Ecto neural progenitor cell (in vitro differentiated cells): ENCODE measurements at regions not wholly inside any gene's neighbourhood (a gene's known extent, or its start where the extent isn't known, plus 50 kb on each side); places are given as distances from the start of the nearest gene placed in this dataset.
A peak's percentile ranks its signal among the peaks of the same experiment; 100 is the strongest.
"Not testable (repeated sequence)": the region's sequence is repeated elsewhere in the genome, so short reads cannot be mapped to it uniquely, and the experiment has no call there.

ENCODE experiments used
- DNase-seq: peaks from one replicate; pipeline ENCODE4 v3.0.0-alpha.2; 2018; ENCODE audit warnings: low spot score

DNA sequence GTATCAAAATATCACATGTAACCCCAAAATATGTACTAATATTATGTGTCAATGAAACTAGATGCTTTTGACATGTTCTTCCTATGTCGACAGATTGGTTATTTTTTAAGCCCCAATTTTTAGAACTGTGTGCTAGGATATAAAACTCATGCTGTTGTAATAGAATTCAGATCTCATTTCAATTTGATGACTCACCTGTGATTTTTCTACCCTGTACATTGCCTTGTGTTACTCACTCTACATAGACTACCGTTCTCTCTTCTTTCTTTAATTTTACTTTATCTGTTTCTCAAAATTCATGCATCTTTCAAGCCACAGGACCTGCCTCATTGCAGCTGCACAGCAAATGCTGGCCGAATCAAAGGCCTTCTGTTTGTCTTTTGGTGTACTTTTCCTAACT lies 284.5 kb downstream of the MAT2B start:
- DNase-seq: no peak

DNA sequence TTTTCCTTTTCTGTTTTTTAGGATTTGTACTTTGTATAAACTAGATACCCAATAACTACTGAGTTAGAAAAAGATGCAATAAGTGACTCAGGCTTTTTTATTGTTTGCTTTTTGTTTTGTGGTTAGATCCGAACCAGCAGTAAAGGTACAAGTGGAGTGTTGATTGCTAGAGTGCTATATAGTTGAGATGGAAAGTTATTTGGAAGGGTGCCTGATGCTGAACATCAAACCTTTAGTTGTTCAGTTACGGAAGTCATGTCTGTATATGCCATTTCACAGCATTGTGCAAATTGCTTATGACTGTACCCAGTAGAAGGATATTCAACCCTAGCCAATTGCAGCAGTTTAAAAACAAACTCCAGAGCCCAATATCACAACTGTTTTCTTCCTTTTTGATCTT lies 285.1 kb downstream of the MAT2B start:
- no peak for DNase-seq

DNA sequence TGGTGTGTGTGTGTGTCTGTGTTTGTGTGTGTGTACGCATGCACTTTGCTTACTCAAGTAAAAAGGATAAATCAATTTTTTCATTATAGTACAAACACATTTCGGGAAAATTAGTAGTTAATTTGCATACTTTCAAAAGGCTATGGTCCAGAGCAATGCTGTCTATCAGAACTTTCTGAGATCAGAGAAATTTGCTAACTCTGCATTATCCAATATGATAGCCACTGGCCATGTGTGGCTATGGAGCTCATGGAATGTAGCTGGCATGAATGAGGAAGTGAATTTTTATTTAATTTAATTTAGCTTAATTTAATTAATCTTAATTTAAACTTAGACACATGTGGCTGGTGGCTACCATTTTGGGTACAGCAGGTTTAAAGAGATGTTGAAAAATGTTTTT lies 289.6 kb downstream of the MAT2B start:
- DNase-seq: no peak

DNA sequence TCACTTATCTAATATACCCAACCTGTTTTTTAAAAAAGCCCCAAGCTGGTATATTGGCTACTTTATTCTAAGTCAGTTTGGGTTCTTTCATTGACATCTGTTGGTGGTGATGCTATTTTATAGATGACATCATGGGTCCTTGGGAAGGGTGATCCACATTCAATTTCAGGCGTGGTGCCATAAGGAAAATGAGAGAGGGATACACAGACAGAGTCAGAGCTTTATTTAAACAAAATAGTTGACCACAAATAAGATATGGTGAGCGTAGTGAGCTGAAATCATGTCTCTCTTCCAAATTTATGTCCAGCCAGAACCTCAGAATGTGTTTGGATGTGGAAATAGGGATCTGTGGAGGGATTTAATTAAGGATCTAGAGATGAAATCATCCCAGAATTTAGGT lies 302.4 kb downstream of the MAT2B start:
- DNase-seq: no peak

DNA sequence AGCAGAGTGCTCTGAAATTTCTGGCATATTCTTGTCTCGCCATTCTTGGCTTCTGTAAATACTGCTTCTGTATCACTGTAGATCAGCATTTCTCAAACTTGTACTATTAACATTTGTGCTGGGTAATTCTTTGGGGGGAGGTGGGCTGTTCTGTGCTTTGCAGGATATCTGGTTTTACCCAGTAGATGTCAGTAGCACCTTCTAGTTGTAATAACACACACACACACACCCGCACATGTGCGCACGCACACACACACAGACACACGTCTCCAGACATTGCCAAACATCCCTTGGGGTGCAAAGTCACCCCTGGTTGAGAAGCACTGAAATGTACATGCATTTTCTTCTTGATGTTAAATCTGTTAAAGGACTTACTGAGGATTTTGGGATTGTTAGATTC lies 304.1 kb downstream of the MAT2B start:
- peak; percentile 49 for DNase-seq

DNA sequence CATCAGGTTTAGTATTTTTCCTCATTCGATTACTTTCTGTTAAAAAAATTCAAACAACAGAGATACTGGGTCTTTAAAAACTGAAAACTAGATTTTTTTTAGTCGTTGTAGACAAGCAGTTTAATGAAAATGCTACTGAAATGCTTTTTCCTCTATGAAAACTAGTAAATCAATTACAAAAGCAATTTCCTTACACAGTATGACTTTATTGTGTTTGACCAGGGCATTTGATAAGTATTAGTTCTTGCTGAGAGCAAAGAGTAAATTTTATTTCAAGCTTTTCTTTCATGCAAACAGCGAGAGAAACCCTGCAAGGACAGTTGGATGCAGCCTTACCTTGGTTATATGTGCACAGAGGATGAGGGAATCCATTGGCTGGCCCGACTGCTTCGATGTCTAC lies 308.5 kb downstream of the MAT2B start:
- DNase-seq: no peak

DNA sequence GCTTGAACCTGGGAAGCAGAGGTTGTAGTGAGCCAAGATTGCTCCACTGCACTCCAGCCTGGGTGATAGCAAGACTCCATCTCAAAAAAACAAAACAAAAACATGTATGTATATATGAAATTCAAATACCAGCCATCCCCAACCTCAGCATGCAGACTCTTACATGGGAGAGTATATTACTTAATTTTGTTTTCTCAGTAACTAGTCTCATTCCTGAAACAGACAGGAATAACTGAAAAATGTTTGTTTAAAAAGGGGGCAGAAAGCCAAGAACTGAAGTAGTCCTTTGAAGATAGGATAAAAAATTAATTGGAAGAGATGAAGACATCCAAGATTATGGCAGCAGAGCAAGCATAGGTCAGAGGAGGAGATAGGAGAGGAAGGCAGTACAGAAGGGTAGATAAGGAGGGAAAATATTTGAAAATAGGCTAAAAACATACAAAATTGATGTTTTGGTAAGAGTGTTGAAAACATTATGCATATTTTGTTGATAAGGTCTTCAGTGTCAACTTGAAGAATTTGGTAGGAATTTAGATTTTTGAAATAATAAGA lies 309.9 kb downstream of the MAT2B start:
- DNase-seq: no peak

DNA sequence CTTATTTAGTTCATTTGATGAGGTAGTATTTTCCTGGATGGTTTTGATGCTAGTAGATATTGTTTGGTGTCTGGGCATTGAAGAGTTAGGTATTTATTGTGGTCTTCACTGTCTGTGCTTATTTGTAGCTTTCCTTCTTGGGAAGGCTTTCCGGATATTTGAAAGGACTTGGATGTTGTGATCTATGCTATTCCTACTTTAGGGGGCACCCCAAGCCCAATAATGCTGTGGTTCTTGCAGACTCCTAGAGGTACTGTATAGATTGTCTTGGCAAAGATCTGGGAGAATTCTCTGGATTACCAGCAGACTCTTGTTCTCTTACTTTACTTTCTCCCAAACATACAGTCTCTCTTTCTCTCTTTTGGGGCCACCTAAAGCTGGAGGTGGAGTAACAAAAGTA lies 315.7 kb downstream of the MAT2B start:
- no peak for DNase-seq

DNA sequence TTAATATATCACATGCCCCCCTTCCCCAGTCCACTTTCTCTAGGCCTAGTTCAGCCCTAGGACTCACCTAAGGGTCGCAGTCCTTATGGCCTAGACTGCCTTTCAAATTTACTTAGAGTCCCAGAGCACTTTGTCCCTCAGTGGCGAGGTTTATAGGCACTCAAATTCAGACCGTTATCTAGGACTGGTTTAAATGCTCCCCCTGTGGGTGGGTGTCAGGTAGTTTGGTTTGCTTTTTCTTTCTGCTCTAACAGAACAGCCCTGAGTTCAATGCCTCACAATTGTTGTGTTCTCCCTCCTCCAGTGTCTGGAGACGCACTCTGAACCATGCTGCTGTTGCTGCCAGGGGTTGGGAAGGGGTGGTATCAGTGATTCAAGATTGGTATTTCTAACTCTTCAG lies 317.1 kb downstream of the MAT2B start:
- no peak for DNase-seq

DNA sequence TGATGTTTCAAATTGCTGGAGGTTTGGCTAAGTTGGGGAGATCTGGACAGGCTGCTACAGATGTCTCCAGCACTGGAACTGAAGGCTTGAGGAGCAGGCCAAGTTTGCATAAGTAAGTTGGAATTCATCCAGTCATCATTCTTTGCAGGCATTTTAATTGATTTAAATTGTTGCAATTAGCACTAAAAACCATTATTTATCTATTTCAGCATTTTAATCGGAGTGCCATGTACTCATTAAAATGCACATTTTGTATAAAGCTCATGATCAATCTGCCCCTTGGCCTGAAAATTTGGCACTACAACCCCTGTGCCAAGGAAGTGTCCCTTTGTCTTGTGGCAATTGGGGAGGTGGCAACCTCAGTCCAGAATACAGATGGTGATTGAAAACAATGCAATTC lies 320.2 kb downstream of the MAT2B start:
- no peak for DNase-seq

DNA sequence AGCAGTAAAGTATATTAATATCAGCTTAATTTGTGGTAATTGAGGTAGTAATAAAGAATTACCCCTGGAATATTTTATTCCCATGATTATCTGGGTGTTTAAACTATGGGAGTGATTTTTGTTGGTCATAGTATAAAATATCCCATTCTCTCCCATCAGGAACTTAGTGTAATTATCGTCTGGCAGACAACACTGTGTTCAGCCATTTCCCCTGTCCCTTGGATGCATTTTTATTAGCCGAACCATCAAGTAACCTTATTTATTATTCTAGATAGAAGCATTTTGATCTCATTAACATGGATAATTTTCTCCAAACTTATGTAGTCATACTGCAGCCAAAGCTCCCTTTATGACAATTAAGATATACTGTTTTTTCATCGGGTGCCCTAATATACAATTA lies 320.8 kb downstream of the MAT2B start:
- no peak for DNase-seq

DNA sequence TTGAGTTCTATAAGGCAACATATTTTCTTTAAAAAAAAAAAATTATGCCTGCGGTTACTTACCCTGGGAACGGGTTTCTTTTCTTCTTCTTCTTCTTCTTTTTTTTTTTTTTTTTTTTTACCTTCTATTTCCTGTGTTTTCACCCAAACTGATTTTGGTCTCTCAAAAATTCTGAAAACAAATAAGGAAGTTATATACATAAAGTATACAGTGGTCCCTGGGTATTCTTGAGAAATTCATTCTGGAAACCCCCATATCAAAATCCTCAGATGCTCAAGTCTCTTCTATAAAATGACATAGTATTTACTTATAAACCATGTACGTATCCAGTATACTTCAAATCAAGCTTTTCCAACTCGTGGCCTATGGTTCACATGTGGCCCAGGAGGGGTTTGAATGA lies 326.7 kb downstream of the MAT2B start:
- DNase-seq: no peak

DNA sequence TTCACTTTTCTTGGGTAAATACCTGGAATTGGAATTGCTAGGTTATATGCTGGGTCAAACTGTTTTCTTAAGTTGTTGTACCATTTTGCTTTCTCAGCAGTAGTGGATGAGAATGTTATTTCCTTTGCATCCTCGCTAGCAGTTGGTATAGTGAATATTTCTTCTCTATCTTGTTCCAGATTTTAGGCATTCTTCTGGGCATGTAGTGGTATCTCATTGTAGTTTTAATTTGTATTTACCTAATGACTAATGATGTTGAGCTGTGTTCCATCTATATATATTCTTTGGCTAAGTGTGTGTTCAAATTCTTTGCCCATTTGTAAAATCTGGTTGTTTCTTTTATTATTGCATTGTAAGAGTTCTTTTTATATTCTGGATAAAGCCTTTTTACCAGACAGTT lies 333.3 kb downstream of the MAT2B start:
- no peak for DNase-seq

DNA sequence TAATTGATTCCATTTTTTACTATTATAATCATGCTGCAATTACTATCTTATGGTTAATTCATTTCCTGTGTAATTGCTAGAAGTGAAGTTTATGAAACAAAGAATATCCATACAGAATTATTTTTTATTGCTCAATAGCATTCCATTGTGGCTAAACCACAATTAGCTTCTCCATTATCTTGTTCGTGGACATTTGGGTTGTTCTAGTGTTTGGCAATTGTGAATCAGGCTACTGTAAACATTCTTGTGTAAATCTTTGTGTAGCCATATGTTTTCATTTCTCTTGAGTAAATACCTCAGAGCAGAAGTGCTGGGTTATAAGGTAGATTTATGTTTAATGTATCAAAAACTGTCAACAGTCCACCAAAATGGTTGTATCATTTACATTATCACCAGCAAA lies 341.1 kb downstream of the MAT2B start:
- no peak for DNase-seq

DNA sequence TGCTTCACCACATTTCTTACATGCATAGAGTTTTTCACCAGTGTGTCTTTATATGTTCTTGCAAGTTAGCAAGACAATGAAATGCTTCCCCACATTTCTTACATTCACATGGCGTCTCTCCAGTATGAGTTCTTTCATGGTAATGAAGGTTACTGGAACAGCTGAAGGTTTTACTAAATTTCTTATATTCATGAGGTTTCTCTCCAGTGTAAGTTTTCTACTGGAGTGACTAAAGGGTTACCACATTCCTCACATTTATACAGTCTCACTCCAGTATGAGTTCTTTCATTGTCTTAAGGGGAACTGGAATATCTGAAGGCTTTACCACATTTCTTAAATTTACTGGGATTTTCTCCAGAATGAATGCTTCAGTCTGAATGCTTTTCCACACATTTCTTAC lies 350.3 kb downstream of the MAT2B start:
- no peak for DNase-seq

DNA sequence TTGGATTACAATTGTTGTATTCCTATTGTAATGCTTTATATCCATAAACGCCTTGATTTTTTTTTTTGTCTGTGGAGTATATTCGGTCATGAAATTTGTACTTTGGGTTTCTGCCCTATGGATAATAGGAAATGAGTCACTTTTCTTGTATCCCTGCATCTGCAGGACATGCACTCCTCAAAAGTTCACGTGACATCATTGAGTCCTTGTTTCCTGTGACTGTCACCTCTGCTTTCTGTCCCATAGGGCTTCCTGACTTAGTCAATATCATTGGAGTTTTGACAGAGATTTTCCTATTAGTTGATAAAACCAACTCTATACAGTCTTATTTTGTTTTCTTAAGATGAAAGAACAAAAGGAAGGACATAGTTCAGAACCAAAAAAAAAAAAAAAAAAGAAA lies 356.3 kb downstream of the MAT2B start:
- DNase-seq: no peak

DNA sequence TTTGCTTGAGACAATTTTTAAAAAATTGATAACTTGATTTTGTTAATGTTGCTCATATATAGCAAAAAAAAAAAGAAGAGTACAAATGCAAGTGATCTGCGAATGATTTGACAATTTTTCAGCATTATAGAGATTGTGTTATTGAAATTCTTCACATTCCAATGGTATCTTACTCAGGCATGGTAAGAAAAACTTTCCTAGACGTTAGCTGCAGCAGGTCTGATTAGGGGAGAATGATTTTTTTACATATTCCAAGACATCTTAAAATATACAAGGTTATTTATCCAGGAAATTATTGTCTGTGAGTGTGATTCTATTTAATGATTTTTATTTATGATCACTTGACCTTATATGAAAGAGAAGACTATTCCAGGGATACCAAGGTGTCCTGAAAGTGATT lies 361.9 kb downstream of the MAT2B start:
- no peak for DNase-seq

DNA sequence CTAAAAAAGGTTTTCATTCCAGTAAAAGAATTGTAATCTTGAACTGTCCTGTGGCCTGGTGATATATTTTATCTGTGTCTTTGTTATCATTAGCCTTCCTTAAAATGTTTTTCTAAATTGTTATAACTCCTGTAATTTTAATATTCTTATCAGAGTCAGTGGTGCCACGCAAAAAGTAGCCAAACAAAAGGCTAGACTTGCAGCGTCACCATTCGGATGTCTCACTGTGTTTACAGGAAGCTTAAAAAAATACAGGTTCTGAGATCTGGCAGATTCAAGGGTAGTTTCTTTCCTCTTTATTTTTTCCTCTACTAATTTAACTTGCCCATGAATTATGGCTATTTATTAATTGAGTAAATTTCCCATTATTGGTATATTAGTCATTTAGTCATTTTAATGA lies 362.3 kb downstream of the MAT2B start:
- no peak for DNase-seq

DNA sequence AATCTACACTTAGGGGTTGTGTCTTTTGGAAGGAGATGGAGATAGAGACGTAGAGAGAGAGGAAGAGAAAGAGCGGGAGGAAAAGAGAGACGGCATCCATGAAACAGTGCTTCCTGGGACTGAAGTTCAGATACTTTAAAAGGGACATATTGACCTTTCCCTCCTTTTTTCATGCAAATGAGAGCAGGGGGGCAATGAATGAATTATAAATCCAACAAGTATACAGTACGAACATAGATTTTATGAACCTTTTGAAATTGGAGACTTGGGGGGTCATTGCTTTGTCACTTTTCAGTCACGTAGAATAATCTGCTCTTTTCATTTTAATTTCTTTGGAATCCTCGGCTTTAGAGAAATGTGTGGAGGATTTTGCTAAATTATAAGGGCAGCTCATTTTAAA lies 364.2 kb downstream of the MAT2B start:
- DNase-seq: no peak

DNA sequence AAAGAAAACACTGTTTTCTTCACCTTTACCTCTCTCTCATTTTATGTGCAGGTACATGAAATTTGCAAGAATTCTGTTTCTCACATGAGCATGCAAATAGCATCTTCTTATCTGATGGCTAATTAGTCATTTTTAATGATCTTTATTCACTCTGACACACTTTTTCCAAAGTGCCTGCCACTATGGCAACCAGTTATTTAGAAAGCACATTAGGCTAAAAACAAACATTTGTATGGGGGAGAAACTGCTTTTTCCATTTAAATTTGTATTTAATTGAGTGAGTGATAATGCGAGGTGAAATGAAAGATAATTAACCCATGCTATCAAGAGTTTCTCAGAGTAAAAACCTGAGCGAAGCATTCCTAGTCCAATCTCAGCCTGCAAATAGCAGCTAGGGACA lies 365.0 kb downstream of the MAT2B start:
- no peak for DNase-seq

DNA sequence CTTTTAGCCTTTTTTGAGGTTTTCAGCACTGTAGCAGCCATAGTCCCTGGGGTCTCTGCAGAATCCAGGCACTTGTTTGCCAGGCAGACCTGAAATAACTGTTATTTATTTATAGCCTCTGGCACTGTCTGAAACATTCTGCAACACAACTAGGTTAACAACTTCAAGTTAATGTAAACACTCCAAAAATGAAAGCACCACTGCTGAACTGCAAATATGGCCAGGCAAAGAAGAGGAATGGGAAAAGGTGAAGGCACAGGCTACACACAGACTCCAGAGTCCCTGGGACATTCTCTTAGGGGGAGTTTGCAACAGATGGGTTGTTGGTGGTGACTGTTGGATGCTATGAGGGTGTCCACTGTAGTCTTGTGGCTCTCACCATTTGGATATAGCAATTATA lies 369.0 kb downstream of the MAT2B start:
- DNase-seq: no peak

DNA sequence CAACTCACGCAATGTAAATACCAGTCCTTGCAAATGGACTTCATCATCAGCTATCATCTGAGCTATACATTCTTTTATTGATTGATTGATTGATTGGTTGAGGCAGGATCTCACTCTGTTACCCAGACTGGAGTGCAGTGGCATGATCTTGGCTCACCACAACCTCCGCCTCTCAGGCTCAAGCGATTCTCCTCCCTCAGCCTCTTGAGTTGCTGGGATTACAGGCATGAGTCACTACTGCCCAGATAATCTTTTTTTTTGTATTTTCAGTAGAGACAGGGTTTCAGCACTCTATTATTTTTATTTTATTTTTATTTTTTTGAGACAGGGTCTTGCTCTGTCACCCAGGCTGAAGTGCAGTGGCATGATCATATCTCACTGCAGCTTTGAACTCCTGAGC lies 369.5 kb downstream of the MAT2B start:
- not testable (repeated sequence) for DNase-seq

DNA sequence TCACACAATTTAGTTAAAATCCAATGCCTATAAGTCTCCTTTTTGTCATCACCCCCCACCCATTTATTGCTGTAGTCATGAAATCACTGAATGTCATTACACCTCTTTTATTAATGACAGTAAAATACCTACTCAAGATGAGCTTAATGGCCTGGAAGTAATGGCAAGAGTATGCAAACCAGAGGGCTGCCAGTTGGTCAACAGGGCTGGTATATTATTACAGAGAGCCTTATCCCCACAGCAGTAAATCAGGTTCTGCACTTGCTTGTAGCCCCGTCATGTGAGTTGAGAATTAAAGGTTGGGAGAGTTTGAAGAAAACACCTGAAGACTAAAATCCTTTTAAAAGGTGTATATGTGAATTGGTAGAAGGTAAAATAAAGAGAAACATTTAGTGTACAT lies 372.4 kb downstream of the MAT2B start:
- DNase-seq: no peak

DNA sequence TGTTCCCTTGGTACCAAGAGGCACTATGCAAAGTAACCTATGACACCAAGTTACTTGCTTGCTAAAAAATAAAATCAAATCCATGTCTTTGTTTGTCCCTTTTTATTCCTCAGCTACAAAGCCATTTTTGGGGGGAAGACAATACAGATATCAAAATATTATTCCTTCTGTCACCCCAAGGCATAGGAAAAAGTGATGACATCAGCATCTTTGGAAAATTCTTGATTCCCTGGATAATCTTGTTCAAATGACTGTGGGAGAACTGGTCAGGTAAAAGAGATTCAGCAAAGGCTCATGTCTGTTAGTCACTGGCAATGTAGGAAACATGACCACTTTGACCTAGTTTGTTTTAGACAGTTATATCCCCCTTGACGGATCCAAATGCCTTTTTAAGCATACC lies 373.1 kb downstream of the MAT2B start:
- no peak for DNase-seq

DNA sequence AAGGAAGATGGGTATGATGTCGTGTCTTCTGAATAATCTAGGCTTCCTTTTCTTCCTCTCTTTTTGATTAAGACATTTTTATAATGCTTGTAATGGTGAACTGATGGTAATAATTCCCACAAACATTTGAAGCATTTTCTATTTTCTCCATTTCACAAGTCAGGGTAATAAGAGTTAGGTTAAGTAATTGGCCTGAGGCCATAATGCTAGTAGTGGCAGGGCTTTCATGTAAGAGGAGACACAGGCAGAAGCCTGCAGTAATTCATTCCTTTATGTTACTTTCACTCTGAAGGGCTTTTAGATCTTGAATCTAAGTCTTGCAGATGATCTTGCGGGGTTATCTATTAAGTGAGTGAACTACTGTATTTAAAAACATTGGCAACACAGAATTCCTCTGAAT lies 374.9 kb downstream of the MAT2B start:
- no peak for DNase-seq
